ENCODE measurements at regions not wholly inside any gene's neighbourhood (a gene's known extent, or its start where the extent isn't known, plus 50 kb on each side); places are given as distances from the start of the nearest gene placed in this dataset.

DNA sequence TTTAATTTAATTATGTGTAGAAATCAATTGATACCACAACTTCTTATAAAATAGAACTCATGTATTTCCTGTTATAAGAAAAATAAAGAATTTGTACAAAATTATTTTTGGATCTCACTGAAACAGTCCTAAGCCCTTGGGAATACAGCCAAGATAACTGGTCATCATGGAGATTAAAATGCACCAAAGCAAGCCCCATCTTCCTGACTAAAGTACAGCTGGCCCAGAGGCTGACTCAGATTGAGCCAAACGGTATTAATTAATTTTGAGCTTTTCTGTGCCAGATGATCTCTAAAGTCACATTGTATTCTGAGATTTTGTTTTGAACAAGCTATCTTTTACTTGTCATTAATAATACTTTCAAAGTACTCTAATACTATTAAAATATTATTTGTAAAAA is 978.5 kb downstream of the TBC1D32 start:
- Histone ChIP-seq H3K4me2 (ENCODE audit: low read depth, low read length) (no peak overlapping the region), H3K36me3 (replicated peaks in 1 of 2; ENCODE audit: control insufficient read depth in 1 of 2, insufficient read depth in 2 of 2, low read length in 2 of 2) (no peaks in the 10 kb centered on the region), H3K9me3 (ENCODE audit: low read length) (peaks cover 32% of the 10 kb centered on the region), H2AFZ (ENCODE audit: low read length) (no peak overlapping the region), H3K9ac (ENCODE audit: insufficient read depth, low read depth, low read length) (no peak overlapping the region), H3K4me1 (ENCODE audit: insufficient read depth, low read length) (no peaks in the 10 kb centered on the region), H3K27me3 (ENCODE audit: control insufficient read depth in 1 of 2, insufficient read depth in 2 of 2, low read length in 2 of 2) (no peaks in the 10 kb centered on the region), H3K27ac (ENCODE audit: extremely low read length, insufficient read depth, low read length) (no peak overlapping the region), H4K20me1 (ENCODE audit: insufficient read depth, low read length) (no peaks in the 10 kb centered on the region), H3K4me3 (replicated peaks in 1 of 3; ENCODE audit: insufficient read depth in 1 of 3, low read depth in 2 of 3, low read length in 3 of 3) (no peak overlapping the region), H3K79me2 (ENCODE audit: insufficient read depth, low read length) (no peaks in the 10 kb centered on the region)
- FAIRE-seq (no peak), DNase-seq (ENCODE audit: low spot score) (no peak), ATAC-seq (no peak)
- BruUV-seq (replicated peaks): no TSS peak
- TF ChIP-seq MBNL3 (CRISPR knock-in tag; conservative IDR thresholded peaks at IDR 0.05) (no peak), ZMYM2 (CRISPR knock-in tag; IDR thresholded peaks at IDR 0.05) (no peak), ELF1 (CRISPR knock-in tag; IDR thresholded peaks at IDR 0.05) (no peak), GFI1 (CRISPR knock-in tag; IDR thresholded peaks at IDR 0.05; ENCODE audit: borderline replicate concordance) (no peak), ARNT (IDR thresholded peaks at IDR 0.05) (no peak), DNMT3B (CRISPR knock-in tag; conservative IDR thresholded peaks at IDR 0.05) (no peak), ZNF468 (CRISPR knock-in tag; IDR thresholded peaks at IDR 0.05) (no peak), GPN1 (CRISPR knock-in tag; IDR thresholded peaks at IDR 0.05; ENCODE audit: borderline replicate concordance) (no peak), HOXA5 (CRISPR knock-in tag; IDR thresholded peaks at IDR 0.05) (no peak), SALL1 (CRISPR knock-in tag; IDR thresholded peaks at IDR 0.05) (no peak), TEAD2 (CRISPR knock-in tag; IDR thresholded peaks at IDR 0.05) (no peak), ZNF253 (CRISPR knock-in tag; IDR thresholded peaks at IDR 0.05; ENCODE audit: borderline replicate concordance) (no peak), ZNF296 (CRISPR knock-in tag; conservative IDR thresholded peaks at IDR 0.05) (no peak), ZNF790 (CRISPR knock-in tag; IDR thresholded peaks at IDR 0.05; ENCODE audit: borderline replicate concordance) (no peak), ZNF34 (CRISPR knock-in tag; IDR thresholded peaks at IDR 0.05; ENCODE audit: borderline replicate concordance) (no peak), HOXA7 (CRISPR knock-in tag; IDR thresholded peaks at IDR 0.05) (no peak), ZNF564 (CRISPR knock-in tag; IDR thresholded peaks at IDR 0.05) (no peak)
- TF ChIP-seq, protein P1, sequence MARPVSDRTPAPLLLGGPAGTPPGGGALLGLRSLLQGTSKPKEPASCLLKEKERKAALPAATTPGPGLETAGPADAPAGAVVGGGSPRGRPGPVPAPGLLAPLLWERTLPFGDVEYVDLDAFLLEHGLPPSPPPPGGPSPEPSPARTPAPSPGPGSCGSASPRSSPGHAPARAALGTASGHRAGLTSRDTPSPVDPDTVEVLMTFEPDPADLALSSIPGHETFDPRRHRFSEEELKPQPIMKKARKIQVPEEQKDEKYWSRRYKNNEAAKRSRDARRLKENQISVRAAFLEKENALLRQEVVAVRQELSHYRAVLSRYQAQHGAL (CRISPR knock-in tag; IDR thresholded peaks at IDR 0.05; ENCODE audit: not compliant biosample characterization): no peak
- TF ChIP-seq, protein P2, sequence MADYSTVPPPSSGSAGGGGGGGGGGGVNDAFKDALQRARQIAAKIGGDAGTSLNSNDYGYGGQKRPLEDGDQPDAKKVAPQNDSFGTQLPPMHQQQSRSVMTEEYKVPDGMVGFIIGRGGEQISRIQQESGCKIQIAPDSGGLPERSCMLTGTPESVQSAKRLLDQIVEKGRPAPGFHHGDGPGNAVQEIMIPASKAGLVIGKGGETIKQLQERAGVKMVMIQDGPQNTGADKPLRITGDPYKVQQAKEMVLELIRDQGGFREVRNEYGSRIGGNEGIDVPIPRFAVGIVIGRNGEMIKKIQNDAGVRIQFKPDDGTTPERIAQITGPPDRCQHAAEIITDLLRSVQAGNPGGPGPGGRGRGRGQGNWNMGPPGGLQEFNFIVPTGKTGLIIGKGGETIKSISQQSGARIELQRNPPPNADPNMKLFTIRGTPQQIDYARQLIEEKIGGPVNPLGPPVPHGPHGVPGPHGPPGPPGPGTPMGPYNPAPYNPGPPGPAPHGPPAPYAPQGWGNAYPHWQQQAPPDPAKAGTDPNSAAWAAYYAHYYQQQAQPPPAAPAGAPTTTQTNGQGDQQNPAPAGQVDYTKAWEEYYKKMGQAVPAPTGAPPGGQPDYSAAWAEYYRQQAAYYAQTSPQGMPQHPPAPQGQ (CRISPR knock-in tag; IDR thresholded peaks at IDR 0.05; ENCODE audit: borderline replicate concordance): no peak
- CTCF ChIA-PET (ENCODE audit: low intra/inter-chr PET ratio, low total read pairs): no interaction called here
- intact Hi-C loops (cut with micrococcal nuclease; ENCODE audit: unreplicated experiment): no loop called here
- in situ Hi-C loops (cut with HindIII; ENCODE audit: extremely low pct_ligation_motif_present, low pct_unique_long_range_greater_than_20kb): no loop called here
- 58% methylated on average over 1 of the region's 1 CpG for WGBS (ENCODE audit: low lambda C conversion rate)
- POLR2A ChIA-PET: no interaction called here
